ENCODE measurements at regions not wholly inside any gene's neighbourhood (a gene's known extent, or its start where the extent isn't known, plus 50 kb on each side); places are given as distances from the start of the nearest gene placed in this dataset.

DNA sequence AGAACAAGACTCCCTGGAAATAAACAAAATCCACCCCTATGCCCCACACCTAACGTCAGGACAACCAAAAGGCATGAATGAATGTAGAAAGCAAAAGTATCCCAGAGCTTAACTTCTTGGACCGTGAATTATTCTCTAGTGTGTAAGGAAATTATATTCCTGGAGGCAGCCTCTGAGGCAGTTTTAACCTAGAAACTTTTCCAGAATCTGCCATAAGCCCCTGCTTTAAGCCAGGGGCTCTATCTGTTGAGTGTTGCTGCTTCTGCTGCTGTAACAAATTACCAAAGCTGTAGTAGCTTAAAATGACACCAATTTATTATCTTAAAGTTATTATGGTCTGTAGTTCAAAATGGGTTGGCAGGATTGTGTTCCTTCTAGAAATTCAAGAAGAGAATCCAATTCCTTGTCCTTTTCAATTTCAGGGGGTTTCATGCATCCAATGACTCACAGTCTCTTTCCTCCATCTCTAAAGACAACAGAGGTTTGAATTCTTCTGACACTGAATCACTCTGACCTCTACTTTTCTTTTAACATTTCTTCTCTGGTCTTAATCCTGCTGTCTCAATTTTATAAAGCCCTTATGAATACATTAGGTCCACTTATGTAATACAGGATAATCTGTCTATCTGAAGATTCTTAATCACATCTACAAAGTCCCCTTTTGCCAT is 242.7 kb downstream of the ATXN7L3B start:
- no peak for TF ChIP-seq TCF7L2 (IDR thresholded peaks at IDR 0.05; ENCODE audit: low read depth, low read length)
- TF ChIP-seq, protein P1, sequence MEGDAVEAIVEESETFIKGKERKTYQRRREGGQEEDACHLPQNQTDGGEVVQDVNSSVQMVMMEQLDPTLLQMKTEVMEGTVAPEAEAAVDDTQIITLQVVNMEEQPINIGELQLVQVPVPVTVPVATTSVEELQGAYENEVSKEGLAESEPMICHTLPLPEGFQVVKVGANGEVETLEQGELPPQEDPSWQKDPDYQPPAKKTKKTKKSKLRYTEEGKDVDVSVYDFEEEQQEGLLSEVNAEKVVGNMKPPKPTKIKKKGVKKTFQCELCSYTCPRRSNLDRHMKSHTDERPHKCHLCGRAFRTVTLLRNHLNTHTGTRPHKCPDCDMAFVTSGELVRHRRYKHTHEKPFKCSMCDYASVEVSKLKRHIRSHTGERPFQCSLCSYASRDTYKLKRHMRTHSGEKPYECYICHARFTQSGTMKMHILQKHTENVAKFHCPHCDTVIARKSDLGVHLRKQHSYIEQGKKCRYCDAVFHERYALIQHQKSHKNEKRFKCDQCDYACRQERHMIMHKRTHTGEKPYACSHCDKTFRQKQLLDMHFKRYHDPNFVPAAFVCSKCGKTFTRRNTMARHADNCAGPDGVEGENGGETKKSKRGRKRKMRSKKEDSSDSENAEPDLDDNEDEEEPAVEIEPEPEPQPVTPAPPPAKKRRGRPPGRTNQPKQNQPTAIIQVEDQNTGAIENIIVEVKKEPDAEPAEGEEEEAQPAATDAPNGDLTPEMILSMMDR (IDR thresholded peaks at IDR 0.05), result no peak
- TF ChIP-seq POLR2AphosphoS5 (IDR thresholded peaks at IDR 0.05; ENCODE audit: low read depth, low read length), result no peak
